Panc1 (cell line): ENCODE measurements at regions not wholly inside any gene's neighbourhood (a gene's known extent, or its start where the extent isn't known, plus 50 kb on each side); places are given as distances from the start of the nearest gene placed in this dataset.

Source experiments
- ATAC-seq: fragments of 200-7000 bp; cut with Tn5 transposase; 2 replicates; pipeline ENCODE4 v1.9.1; 2020; ENCODE audit warnings: mild to moderate bottlenecking, moderate library complexity
- BruUV-seq: library from RNA; stranded (reverse); fragments of 400-500 nt; replicated peaks from 2 replicates; lab custom pipeline; 2021; lab: Mats Ljungman, UMichigan
- CTCF ChIA-PET: fragments of 300-600 bp; sonication (Branson Sonifier 250); formaldehyde crosslinking; loops from one replicate; lab custom pipeline; 2022; ENCODE audit warnings: antibody characterized with exemption; lab: Charles Lee
- POLR2A ChIA-PET: fragments of 300-600 bp; sonication (Branson Sonifier 250); formaldehyde crosslinking; loops from one replicate; lab custom pipeline; 2022; ENCODE audit warnings: antibody characterized with exemption; lab: Charles Lee
- DNase-seq: peaks from one replicate; pipeline ENCODE4 v3.0.0-alpha.2; 2010; ENCODE audit warnings: low read depth, low spot score
- H3K27ac ChIP-seq: 2 replicates; pipeline ENCODE4 v1.5.1; 2011; ENCODE audit warnings: mild to moderate bottlenecking, low read length, inconsistent platforms
- H3K27me3 ChIP-seq: fragments of 200-500 bp; sonication (Bioruptor generic); 2 replicates; pipeline ENCODE4 v1.6.0; 2014; ENCODE audit warnings: low read length, inconsistent platforms; ENCODE audit not compliant: control insufficient read depth, insufficient read depth
- H3K36me3 ChIP-seq: fragments of 200-500 bp; sonication (Bioruptor generic); 2 replicates; pipeline ENCODE4 v1.5.1; 2014; ENCODE audit warnings: inconsistent platforms, mild to moderate bottlenecking, low read length, moderate library complexity; ENCODE audit not compliant: control insufficient read depth, insufficient read depth
- H3K4me1 ChIP-seq: 2 replicates; pipeline ENCODE4 v1.5.1; 2011; ENCODE audit warnings: inconsistent platforms, mild to moderate bottlenecking, low read length, moderate library complexity; ENCODE audit not compliant: control insufficient read depth, insufficient read depth
- H3K4me3 ChIP-seq, 2 experiments: 2 replicates each; pipeline ENCODE4 v1.5.1; 2011 to 2012; ENCODE audit warnings: low read depth in 2 of 2, low read length in 2 of 2, mild to moderate bottlenecking in 2 of 2, inconsistent platforms in 1 of 2, moderate library complexity in 1 of 2
- H3K9me3 ChIP-seq: fragments of 200-500 bp; sonication (Bioruptor generic); 2 replicates; pipeline ENCODE4 v1.5.1; 2014; ENCODE audit warnings: low read depth, mild to moderate bottlenecking, inconsistent platforms, low read length, moderate library complexity; ENCODE audit not compliant: control insufficient read depth, insufficient read depth
- POLR2AphosphoS5 ChIP-seq: IDR thresholded peaks from 2 replicates; pipeline ENCODE4 v1.6.1; 2012; ENCODE audit warnings: mild to moderate bottlenecking, low read depth, low read length, moderate library complexity
- REST ChIP-seq, 2 experiments: IDR thresholded peaks; 2 replicates each; pipeline ENCODE4 v1.6.1; 2011 to 2012; ENCODE audit warnings: low read depth in 2 of 2, control low read depth in 1 of 2, low read length in 1 of 2, mild to moderate bottlenecking in 1 of 2, moderate library complexity in 1 of 2; ENCODE audit not compliant: insufficient read depth in 1 of 2
- SIN3A ChIP-seq: IDR thresholded peaks from 2 replicates; pipeline ENCODE4 v1.6.1; 2012; ENCODE audit warnings: low read depth, mild to moderate bottlenecking, low read length, moderate library complexity, borderline replicate concordance; ENCODE audit not compliant: insufficient read depth
- TCF7L2 ChIP-seq: IDR thresholded peaks from 2 replicates; pipeline ENCODE4 v1.6.1; 2011; ENCODE audit warnings: mild to moderate bottlenecking, low read depth, low read length, inconsistent platforms
- in situ Hi-C: cut with HindIII; loops from 2 replicates; pipeline ENCODE4 v1.10.0; 2016; ENCODE audit warnings: low sequenced_read_pairs, low pct_unique_long_range_greater_than_20kb
- intact Hi-C: fragments of 100-400 bp; cut with micrococcal nuclease; formaldehyde crosslinking; loops from one replicate; pipeline ENCODE4 v1.10.0; 2022; ENCODE audit not compliant: unreplicated experiment
- TF ChIP-seq, protein P1 (sequence below): fragments of 450-650 bp; IDR thresholded peaks from 2 replicates; pipeline ENCODE4 v1.5.1; 2017; ENCODE audit warnings: mild to moderate bottlenecking

GRCh38 chr2:107648781-107649404 is 177.8 kb upstream of the RGPD4 start:
- DNase-seq = no peak
- in situ Hi-C loops (no loop called here), intact Hi-C loops (no loop called here)
- no peaks in the 10 kb centered on the region for H3K4me1 ChIP-seq
- no peaks in the 10 kb centered on the region for H3K27me3 ChIP-seq
- ChIA-PET CTCF (no interaction called here), POLR2A (no interaction called here)
- H3K36me3 ChIP-seq = no peaks in the 10 kb centered on the region
- H3K27ac ChIP-seq = no peak overlapping the region
- no peak for ATAC-seq
- H3K9me3 ChIP-seq = 0 out of 2 replicates have a peak, but pooled peaks cover 3% of the 10 kb centered on the region
- no peak overlapping the region for H3K4me3 ChIP-seq
- TF ChIP-seq SIN3A (no peak), TCF7L2 (no peak), REST (IDR thresholded peaks at IDR 0.05; ENCODE audit: insufficient read depth in 1 of 2, low read depth in 2 of 2, low read length in 1 of 2) (no peak), POLR2AphosphoS5 (no peak)
- TF ChIP-seq, protein P1, sequence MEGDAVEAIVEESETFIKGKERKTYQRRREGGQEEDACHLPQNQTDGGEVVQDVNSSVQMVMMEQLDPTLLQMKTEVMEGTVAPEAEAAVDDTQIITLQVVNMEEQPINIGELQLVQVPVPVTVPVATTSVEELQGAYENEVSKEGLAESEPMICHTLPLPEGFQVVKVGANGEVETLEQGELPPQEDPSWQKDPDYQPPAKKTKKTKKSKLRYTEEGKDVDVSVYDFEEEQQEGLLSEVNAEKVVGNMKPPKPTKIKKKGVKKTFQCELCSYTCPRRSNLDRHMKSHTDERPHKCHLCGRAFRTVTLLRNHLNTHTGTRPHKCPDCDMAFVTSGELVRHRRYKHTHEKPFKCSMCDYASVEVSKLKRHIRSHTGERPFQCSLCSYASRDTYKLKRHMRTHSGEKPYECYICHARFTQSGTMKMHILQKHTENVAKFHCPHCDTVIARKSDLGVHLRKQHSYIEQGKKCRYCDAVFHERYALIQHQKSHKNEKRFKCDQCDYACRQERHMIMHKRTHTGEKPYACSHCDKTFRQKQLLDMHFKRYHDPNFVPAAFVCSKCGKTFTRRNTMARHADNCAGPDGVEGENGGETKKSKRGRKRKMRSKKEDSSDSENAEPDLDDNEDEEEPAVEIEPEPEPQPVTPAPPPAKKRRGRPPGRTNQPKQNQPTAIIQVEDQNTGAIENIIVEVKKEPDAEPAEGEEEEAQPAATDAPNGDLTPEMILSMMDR = no peak
- no TSS peak for BruUV-seq

DNA sequence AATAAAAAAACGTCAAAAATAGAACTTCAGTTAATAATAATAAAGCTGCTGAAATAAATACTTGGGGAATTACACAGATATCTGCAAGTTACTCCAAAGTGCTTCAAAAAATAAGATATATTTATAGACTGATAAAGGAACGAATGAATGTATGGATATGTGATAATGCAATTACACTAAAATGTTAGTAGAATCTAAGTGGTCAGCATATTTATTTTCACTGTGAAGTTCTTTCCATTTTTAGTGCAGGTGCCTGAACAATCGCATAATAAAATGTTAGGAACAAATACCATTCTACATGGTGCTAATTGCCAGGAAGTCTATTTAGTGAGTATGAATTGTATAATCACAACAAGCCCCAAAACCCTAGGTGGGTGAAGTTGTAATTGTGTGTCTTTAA is 169.6 kb upstream of the RGPD4 start:
- Histone ChIP-seq H3K36me3 (no peaks in the 10 kb centered on the region), H3K27me3 (no peaks in the 10 kb centered on the region), H3K4me1 (no peaks in the 10 kb centered on the region), H3K4me3 (no peak overlapping the region), H3K9me3 (no peaks in the 10 kb centered on the region), H3K27ac (no peak overlapping the region)
- DNase-seq (no peak), ATAC-seq (no peak)
- intact Hi-C loops = no loop called here
- in situ Hi-C loops = no loop called here
- ChIA-PET CTCF (no interaction called here), POLR2A (no interaction called here)
- no TSS peak for BruUV-seq
- TF ChIP-seq REST (IDR thresholded peaks at IDR 0.05; ENCODE audit: insufficient read depth in 1 of 2, low read depth in 2 of 2, low read length in 1 of 2) (no peak), TCF7L2 (no peak), POLR2AphosphoS5 (no peak), SIN3A (no peak)
- TF ChIP-seq, protein P1 = no peak
